WERI-Rb-1 (cell line): ENCODE measurements at regions not wholly inside any gene's neighbourhood (a gene's known extent, or its start where the extent isn't known, plus 50 kb on each side); places are given as distances from the start of the nearest gene placed in this dataset.

Experiments
- DNase-seq: peaks from one replicate; pipeline ENCODE4 v3.0.0-alpha.2; 2020
- H3K27ac ChIP-seq: fragments of 250-450 bp; sonication (Bioruptor Pico); 2 replicates; pipeline ENCODE4 v1.5.1; 2020; ENCODE audit warnings: mild to moderate bottlenecking, moderate library complexity
- H3K27me3 ChIP-seq: fragments of 250-450 bp; sonication (Bioruptor Pico); 2 replicates; pipeline ENCODE4 v1.5.1; 2021; ENCODE audit warnings: mild to moderate bottlenecking, low read depth, moderate library complexity; ENCODE audit not compliant: insufficient read depth, severe bottlenecking
- H3K36me3 ChIP-seq: fragments of 250-450 bp; sonication (Bioruptor Pico); 2 replicates; pipeline ENCODE4 v1.5.1; 2020; ENCODE audit warnings: mild to moderate bottlenecking, moderate library complexity
- H3K4me3 ChIP-seq: 2 replicates; pipeline ENCODE4 v1.5.1; 2011; ENCODE audit warnings: low read depth, mild to moderate bottlenecking, control low read depth, low read length
- H3K9me3 ChIP-seq: fragments of 250-450 bp; sonication (Bioruptor Pico); 2 replicates; pipeline ENCODE4 v1.5.1; 2021; ENCODE audit warnings: mild to moderate bottlenecking, moderate library complexity; ENCODE audit not compliant: severe bottlenecking
- TF ChIP-seq, protein P1 (sequence below): IDR thresholded peaks from 2 replicates; pipeline ENCODE4 v1.5.1; 2011; ENCODE audit warnings: low read depth, mild to moderate bottlenecking, control low read depth, inconsistent platforms, low read length

GRCh38 chr7:84393786-84394185 lies 199.2 kb upstream of the SEMA3A start:
- no peaks in the 10 kb centered on the region for H3K9me3 ChIP-seq
- H3K36me3 ChIP-seq = no peaks in the 10 kb centered on the region
- TF ChIP-seq, protein P1, sequence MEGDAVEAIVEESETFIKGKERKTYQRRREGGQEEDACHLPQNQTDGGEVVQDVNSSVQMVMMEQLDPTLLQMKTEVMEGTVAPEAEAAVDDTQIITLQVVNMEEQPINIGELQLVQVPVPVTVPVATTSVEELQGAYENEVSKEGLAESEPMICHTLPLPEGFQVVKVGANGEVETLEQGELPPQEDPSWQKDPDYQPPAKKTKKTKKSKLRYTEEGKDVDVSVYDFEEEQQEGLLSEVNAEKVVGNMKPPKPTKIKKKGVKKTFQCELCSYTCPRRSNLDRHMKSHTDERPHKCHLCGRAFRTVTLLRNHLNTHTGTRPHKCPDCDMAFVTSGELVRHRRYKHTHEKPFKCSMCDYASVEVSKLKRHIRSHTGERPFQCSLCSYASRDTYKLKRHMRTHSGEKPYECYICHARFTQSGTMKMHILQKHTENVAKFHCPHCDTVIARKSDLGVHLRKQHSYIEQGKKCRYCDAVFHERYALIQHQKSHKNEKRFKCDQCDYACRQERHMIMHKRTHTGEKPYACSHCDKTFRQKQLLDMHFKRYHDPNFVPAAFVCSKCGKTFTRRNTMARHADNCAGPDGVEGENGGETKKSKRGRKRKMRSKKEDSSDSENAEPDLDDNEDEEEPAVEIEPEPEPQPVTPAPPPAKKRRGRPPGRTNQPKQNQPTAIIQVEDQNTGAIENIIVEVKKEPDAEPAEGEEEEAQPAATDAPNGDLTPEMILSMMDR = no peak
- H3K27me3 ChIP-seq = no peaks in the 10 kb centered on the region
- no peak overlapping the region for H3K27ac ChIP-seq
- H3K4me3 ChIP-seq = no peak overlapping the region
- no peak for DNase-seq

GRCh38 chr7:84390845-84391244 lies 196.3 kb upstream of the SEMA3A start:
- Histone ChIP-seq H3K9me3 (no peaks in the 10 kb centered on the region), H3K36me3 (no peaks in the 10 kb centered on the region), H3K27me3 (no peaks in the 10 kb centered on the region), H3K4me3 (no peak overlapping the region), H3K27ac (no peak overlapping the region)
- TF ChIP-seq, protein P1 = no peak
- DNase-seq = no peak

- TF ChIP-seq, protein P1 = no peak
- Histone ChIP-seq H3K27me3 (no peaks in the 10 kb centered on the region), H3K9me3 (no peaks in the 10 kb centered on the region), H3K36me3 (no peaks in the 10 kb centered on the region), H3K27ac (no peak overlapping the region), H3K4me3 (no peak overlapping the region)
- no peak for DNase-seq
Measured at GRCh38 chr7:84389242-84389641, 194.7 kb upstream of the SEMA3A start.

- Histone ChIP-seq H3K27me3 (no peaks in the 10 kb centered on the region), H3K27ac (no peak overlapping the region), H3K36me3 (no peaks in the 10 kb centered on the region), H3K4me3 (no peak overlapping the region), H3K9me3 (no peaks in the 10 kb centered on the region)
- DNase-seq = no peak
- TF ChIP-seq, protein P1 = no peak
Measured at GRCh38 chr7:84387595-84387994, 193.0 kb upstream of the SEMA3A start.

GRCh38 chr7:84384417-84384816 lies 189.8 kb upstream of the SEMA3A start:
- TF ChIP-seq, protein P1 = no peak
- Histone ChIP-seq H3K4me3 (no peak overlapping the region), H3K9me3 (no peaks in the 10 kb centered on the region), H3K27me3 (no peaks in the 10 kb centered on the region), H3K27ac (no peak overlapping the region), H3K36me3 (no peaks in the 10 kb centered on the region)
- DNase-seq = no peak

- DNase-seq = no peak
- H3K4me3 ChIP-seq = no peak overlapping the region
- H3K9me3 ChIP-seq = no peaks in the 10 kb centered on the region
- H3K27me3 ChIP-seq = no peaks in the 10 kb centered on the region
- no peaks in the 10 kb centered on the region for H3K36me3 ChIP-seq
- no peak overlapping the region for H3K27ac ChIP-seq
- TF ChIP-seq, protein P1 = no peak
Measured at GRCh38 chr7:84379446-84379845, 184.9 kb upstream of the SEMA3A start.
